Astrocyte (in vitro differentiated cells and primary cell): ENCODE measurements at regions not wholly inside any gene's neighbourhood (a gene's known extent, or its start where the extent isn't known, plus 50 kb on each side); places are given as distances from the start of the nearest gene placed in this dataset.
A peak's percentile ranks its signal among the peaks of the same experiment; 100 is the strongest.

Source experiments
- DNase-seq: peaks from one replicate; pipeline ENCODE4 v3.0.0-alpha.2; 2010; ENCODE audit warnings: low read depth
- FAIRE-seq: peaks from 2 replicates; lab custom pipeline; 2011; peaks lifted over from hg19 to GRCh38; lab: Jason Lieb, UNC
- H2AFZ ChIP-seq: 2 replicates; pipeline ENCODE4 v1.6.0; 2012; ENCODE audit warnings: low read depth, low read length, inconsistent platforms
- H3K27ac ChIP-seq: 2 replicates; pipeline ENCODE4 v1.5.1; 2011; ENCODE audit warnings: low read depth, low read length, inconsistent platforms
- H3K27me3 ChIP-seq: 2 replicates; pipeline ENCODE4 v1.6.0; 2011; ENCODE audit warnings: low read length, inconsistent platforms; ENCODE audit not compliant: insufficient read depth
- H3K36me3 ChIP-seq: 2 replicates; pipeline ENCODE4 v1.5.1; 2011; ENCODE audit warnings: low read length, inconsistent platforms; ENCODE audit not compliant: insufficient read depth
- H3K4me1 ChIP-seq: 2 replicates; pipeline ENCODE4 v1.5.1; 2011; ENCODE audit warnings: low read length, inconsistent platforms; ENCODE audit not compliant: insufficient read depth
- H3K4me2 ChIP-seq: 2 replicates; pipeline ENCODE4 v1.6.0; 2012; ENCODE audit warnings: low read length, inconsistent platforms
- H3K4me3 ChIP-seq: 2 replicates; pipeline ENCODE4 v1.5.1; 2011; ENCODE audit warnings: low read depth, mild to moderate bottlenecking, low read length, inconsistent platforms; ENCODE audit not compliant: insufficient read depth
- H3K79me2 ChIP-seq: 2 replicates; pipeline ENCODE4 v1.6.0; 2012; ENCODE audit warnings: mild to moderate bottlenecking, low read length, inconsistent platforms; ENCODE audit not compliant: insufficient read depth
- H3K9ac ChIP-seq: 2 replicates; pipeline ENCODE4 v1.6.0; 2012; ENCODE audit warnings: mild to moderate bottlenecking, low read length, inconsistent platforms
- H3K9me3 ChIP-seq: 2 replicates; pipeline ENCODE4 v1.5.1; 2012; ENCODE audit warnings: low read depth, mild to moderate bottlenecking, low read length, inconsistent platforms; ENCODE audit not compliant: insufficient read depth
- H4K20me1 ChIP-seq: 2 replicates; pipeline ENCODE4 v1.6.0; 2012; ENCODE audit warnings: low read length, inconsistent platforms; ENCODE audit not compliant: insufficient read depth
- H3K27ac Mint-ChIP-seq: one replicate; pipeline ENCODE4 v1.8.0; 2021; ENCODE audit warnings: mild to moderate bottlenecking, mixed read lengths; ENCODE audit not compliant: unreplicated experiment
- H3K27me3 Mint-ChIP-seq: one replicate; pipeline ENCODE4 v1.8.0; 2021; ENCODE audit warnings: low read depth, mixed read lengths; ENCODE audit not compliant: unreplicated experiment
- H3K36me3 Mint-ChIP-seq: one replicate; pipeline ENCODE4 v1.8.0; 2021; ENCODE audit warnings: low read depth, mixed read lengths; ENCODE audit not compliant: unreplicated experiment
- H3K4me1 Mint-ChIP-seq: one replicate; pipeline ENCODE4 v1.8.0; 2021; ENCODE audit warnings: low read depth, mixed read lengths; ENCODE audit not compliant: unreplicated experiment
- H3K4me3 Mint-ChIP-seq: one replicate; pipeline ENCODE4 v1.8.0; 2021; ENCODE audit warnings: mild to moderate bottlenecking, moderate library complexity, mixed read lengths; ENCODE audit not compliant: unreplicated experiment
- H3K9me3 Mint-ChIP-seq: one replicate; pipeline ENCODE4 v1.8.0; 2021; ENCODE audit warnings: mild to moderate bottlenecking, mixed read lengths; ENCODE audit not compliant: unreplicated experiment
- CTCF ChIP-seq: IDR thresholded peaks from 2 replicates; pipeline ENCODE4 v1.5.1; 2011; ENCODE audit warnings: low read depth, mild to moderate bottlenecking, inconsistent platforms, low read length, moderate library complexity; ENCODE audit not compliant: insufficient read depth
- EZH2 ChIP-seq: IDR thresholded peaks from 2 replicates; pipeline ENCODE4 v1.6.1; 2012; ENCODE audit warnings: mild to moderate bottlenecking, low read length, inconsistent platforms; ENCODE audit not compliant: insufficient read depth

DNA sequence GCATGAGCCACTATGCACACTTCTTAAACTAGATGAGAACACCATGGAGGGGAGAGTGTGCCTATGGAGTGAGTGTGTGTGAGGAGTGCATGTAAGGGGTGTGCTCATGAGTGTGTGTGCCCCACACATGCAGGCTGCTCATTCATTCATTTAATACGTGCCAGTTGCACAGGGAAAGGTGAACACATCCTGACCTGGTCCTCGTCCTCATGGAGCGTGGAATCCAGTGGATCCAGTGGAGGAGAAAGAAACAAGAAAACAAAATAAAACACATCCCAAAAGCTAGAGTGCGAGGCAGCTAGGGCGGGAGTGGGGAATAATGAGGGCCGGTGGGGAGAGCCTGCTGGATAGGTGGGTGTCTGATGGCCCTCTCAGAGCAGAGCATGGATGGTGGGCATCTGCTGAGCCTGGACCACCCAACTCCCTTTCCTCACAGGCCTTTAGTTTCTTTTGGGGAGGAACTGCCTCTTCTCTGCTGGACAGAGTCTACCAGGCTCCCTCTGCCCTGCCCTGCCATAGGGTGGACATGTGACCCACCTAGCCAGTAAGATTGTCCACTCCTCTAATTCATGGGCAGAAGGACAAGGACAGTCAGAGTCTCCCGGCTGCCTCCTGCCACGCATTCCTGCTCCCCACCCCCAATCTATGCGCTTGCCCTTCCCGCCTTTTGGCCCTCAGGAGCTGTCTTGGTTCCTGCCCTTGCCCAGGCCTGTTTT is 204.3 kb downstream of the RAB11FIP4 start:
- Histone ChIP-seq H3K4me2 (peak overlapping the region; percentile 58), H3K79me2 (no peaks in the 10 kb centered on the region), H3K36me3 (peaks cover 22% of the 10 kb centered on the region), H4K20me1 (no peaks in the 10 kb centered on the region), H3K27me3 (no peaks in the 10 kb centered on the region), H3K4me1 (peaks cover 64% of the 10 kb centered on the region), H3K4me3 (no peak overlapping the region), H2AFZ (no peak overlapping the region), H3K9me3 (no peaks in the 10 kb centered on the region), H3K27ac (peak overlapping the region; percentile 90), H3K9ac (peak overlapping the region; percentile 60)
- Mint-ChIP-seq H3K9me3 (peaks cover 2% of the 10 kb centered on the region), H3K27ac (peak overlapping the region; percentile 92), H3K36me3 (peaks cover 16% of the 10 kb centered on the region), H3K27me3 (no peaks in the 10 kb centered on the region), H3K4me1 (peaks cover 54% of the 10 kb centered on the region), H3K4me3 (peak overlapping the region; percentile 1)
- TF ChIP-seq EZH2 (no peak), CTCF (no peak)
- no peak for DNase-seq
- FAIRE-seq: no peak

GRCh38 chr17:31595076-31595475 is 203.6 kb downstream of the RAB11FIP4 start:
- DNase-seq (peak; percentile 69), FAIRE-seq (no peak)
- Mint-ChIP-seq H3K4me3 (no peak overlapping the region), H3K9me3 (peaks cover 2% of the 10 kb centered on the region), H3K36me3 (peaks cover 16% of the 10 kb centered on the region), H3K4me1 (peaks cover 54% of the 10 kb centered on the region), H3K27ac (peak overlapping the region; percentile 92), H3K27me3 (no peaks in the 10 kb centered on the region)
- H4K20me1 ChIP-seq: no peaks in the 10 kb centered on the region
- peak overlapping the region; percentile 41 for H3K4me2 ChIP-seq
- H3K27ac ChIP-seq: peak overlapping the region; percentile 90
- no peaks in the 10 kb centered on the region for H3K27me3 ChIP-seq
- peak overlapping the region; percentile 60 for H3K9ac ChIP-seq
- H3K79me2 ChIP-seq: no peaks in the 10 kb centered on the region
- peaks cover 22% of the 10 kb centered on the region for H3K36me3 ChIP-seq
- H3K4me3 ChIP-seq: no peak overlapping the region
- peaks cover 64% of the 10 kb centered on the region for H3K4me1 ChIP-seq
- no peak overlapping the region for H2AFZ ChIP-seq
- TF ChIP-seq EZH2 (no peak), CTCF (no peak)
- H3K9me3 ChIP-seq: no peaks in the 10 kb centered on the region

- Histone ChIP-seq H3K4me1 (peaks cover 58% of the 10 kb centered on the region), H3K27ac (peak overlapping the region; percentile 90), H2AFZ (no peak overlapping the region), H3K27me3 (no peaks in the 10 kb centered on the region), H3K36me3 (peaks cover 22% of the 10 kb centered on the region), H3K79me2 (no peaks in the 10 kb centered on the region), H3K9me3 (no peaks in the 10 kb centered on the region), H4K20me1 (no peaks in the 10 kb centered on the region), H3K4me2 (no peak overlapping the region), H3K9ac (peak overlapping the region; percentile 40), H3K4me3 (no peak overlapping the region)
- Mint-ChIP-seq H3K27ac (peak overlapping the region; percentile 41), H3K4me3 (no peak overlapping the region), H3K27me3 (no peaks in the 10 kb centered on the region), H3K9me3 (peaks cover 2% of the 10 kb centered on the region), H3K4me1 (peaks cover 51% of the 10 kb centered on the region), H3K36me3 (peaks cover 16% of the 10 kb centered on the region)
- TF ChIP-seq CTCF (no peak), EZH2 (no peak)
- no peak for DNase-seq
- no peak for FAIRE-seq
Observed at GRCh38 chr17:31594416-31594815, 202.9 kb downstream of the RAB11FIP4 start.
